CD4-positive, alpha-beta T cell treated with Interferon alpha-2 for 1 hour (primary cell): ENCODE measurements at regions not wholly inside any gene's neighbourhood (a gene's known extent, or its start where the extent isn't known, plus 50 kb on each side); places are given as distances from the start of the nearest gene placed in this dataset.

Source experiments
- DNase-seq, 2 donors: peaks; one replicate each; pipeline ENCODE4 v3.0.0-alpha.2; 2020 to 2022

GRCh38 chr2:129766374-129766993 is 213.0 kb upstream of the RAB6C start:
- DNase-seq = no peak

GRCh38 chr2:129767346-129768035 is 212.0 kb upstream of the RAB6C start:
- DNase-seq = no peak

GRCh38 chr2:129768036-129768386 is 211.5 kb upstream of the RAB6C start:
- DNase-seq = no peak

- no peak for DNase-seq
These were observed 210.8 kb upstream of the RAB6C start for GRCh38 chr2:129768485-129769184.

- no peak for DNase-seq
These were observed 210.1 kb upstream of the RAB6C start for GRCh38 chr2:129769185-129769991.

GRCh38 chr2:129771418-129772189 is 207.9 kb upstream of the RAB6C start:
- DNase-seq = no peak

GRCh38 chr2:129772190-129772579 is 207.3 kb upstream of the RAB6C start:
- DNase-seq = no peak

GRCh38 chr2:129775952-129776653 is 203.4 kb upstream of the RAB6C start:
- no peak for DNase-seq

- DNase-seq = no peak
These were observed 202.3 kb upstream of the RAB6C start for GRCh38 chr2:129777146-129777545.

GRCh38 chr2:129777762-129778583 is 201.5 kb upstream of the RAB6C start:
- no peak for DNase-seq

- DNase-seq = no peak
These were observed 200.9 kb upstream of the RAB6C start for GRCh38 chr2:129778584-129778877.

GRCh38 chr2:129779783-129780182 is 199.7 kb upstream of the RAB6C start:
- no peak for DNase-seq

GRCh38 chr2:129780316-129781270 is 198.9 kb upstream of the RAB6C start:
- DNase-seq = no peak

- no peak for DNase-seq
These were observed 197.5 kb upstream of the RAB6C start for GRCh38 chr2:129781749-129782632.

GRCh38 chr2:129782633-129782990 is 196.9 kb upstream of the RAB6C start:
- no peak for DNase-seq

- no peak for DNase-seq
These were observed 195.0 kb upstream of the RAB6C start for GRCh38 chr2:129784486-129784885.

GRCh38 chr2:129791712-129792111 is 187.8 kb upstream of the RAB6C start:
- no peak for DNase-seq

GRCh38 chr2:129793431-129793902 is 186.0 kb upstream of the RAB6C start:
- no peak for DNase-seq

GRCh38 chr2:129794116-129794515 is 185.3 kb upstream of the RAB6C start:
- DNase-seq = no peak
